ENCODE measurements at regions not wholly inside any gene's neighbourhood (a gene's known extent, or its start where the extent isn't known, plus 50 kb on each side); places are given as distances from the start of the nearest gene placed in this dataset.

DNA sequence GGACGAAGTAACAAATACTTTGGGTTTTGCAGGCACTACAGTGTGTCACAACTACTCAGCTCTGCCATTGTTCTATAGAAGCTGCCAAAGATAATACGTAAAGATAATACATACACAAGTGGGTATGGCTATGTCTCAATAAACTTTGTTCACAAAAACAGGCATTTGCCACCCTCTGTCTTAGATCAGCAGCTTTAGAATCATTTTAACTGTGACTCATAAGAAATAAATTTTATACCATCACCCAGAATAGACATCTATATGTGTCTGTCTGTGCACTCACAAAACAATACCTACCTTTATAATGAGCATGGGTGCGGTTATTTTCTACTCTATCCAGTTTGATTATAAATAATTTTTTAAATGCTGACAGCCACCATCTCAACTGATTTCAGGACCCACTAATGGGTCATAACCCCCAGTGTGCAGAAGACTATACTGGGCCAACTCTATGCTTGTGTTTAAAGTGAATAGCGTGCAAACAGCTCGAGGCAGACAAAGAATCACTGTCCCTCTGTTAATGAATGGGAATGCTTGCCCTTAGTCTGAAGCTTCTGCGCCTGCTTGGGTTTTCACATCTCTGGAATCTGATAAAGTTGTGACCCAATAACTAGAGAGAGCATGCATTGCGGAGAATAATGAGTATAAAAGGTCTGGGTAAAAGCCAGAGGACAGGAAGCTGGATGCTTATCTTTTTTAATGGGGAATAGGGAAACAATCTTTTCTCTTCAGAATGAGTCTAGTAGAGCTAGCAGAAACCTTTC lies 216.2 kb downstream of the PLPP3 start:
- FAIRE-seq = no peak
- TF ChIP-seq, protein P1, sequence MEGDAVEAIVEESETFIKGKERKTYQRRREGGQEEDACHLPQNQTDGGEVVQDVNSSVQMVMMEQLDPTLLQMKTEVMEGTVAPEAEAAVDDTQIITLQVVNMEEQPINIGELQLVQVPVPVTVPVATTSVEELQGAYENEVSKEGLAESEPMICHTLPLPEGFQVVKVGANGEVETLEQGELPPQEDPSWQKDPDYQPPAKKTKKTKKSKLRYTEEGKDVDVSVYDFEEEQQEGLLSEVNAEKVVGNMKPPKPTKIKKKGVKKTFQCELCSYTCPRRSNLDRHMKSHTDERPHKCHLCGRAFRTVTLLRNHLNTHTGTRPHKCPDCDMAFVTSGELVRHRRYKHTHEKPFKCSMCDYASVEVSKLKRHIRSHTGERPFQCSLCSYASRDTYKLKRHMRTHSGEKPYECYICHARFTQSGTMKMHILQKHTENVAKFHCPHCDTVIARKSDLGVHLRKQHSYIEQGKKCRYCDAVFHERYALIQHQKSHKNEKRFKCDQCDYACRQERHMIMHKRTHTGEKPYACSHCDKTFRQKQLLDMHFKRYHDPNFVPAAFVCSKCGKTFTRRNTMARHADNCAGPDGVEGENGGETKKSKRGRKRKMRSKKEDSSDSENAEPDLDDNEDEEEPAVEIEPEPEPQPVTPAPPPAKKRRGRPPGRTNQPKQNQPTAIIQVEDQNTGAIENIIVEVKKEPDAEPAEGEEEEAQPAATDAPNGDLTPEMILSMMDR (IDR thresholded peaks at IDR 0.05; ENCODE audit: borderline replicate concordance, extremely low read depth, insufficient read depth) = no peak
- intact Hi-C loops (cut with DNase I) = no loop called here
- H3K4me3 ChIP-seq (ENCODE audit: low read length in 3 of 3) = no peak overlapping the region
- H3K4me1 ChIP-seq (ENCODE audit: control insufficient read depth in 2 of 3, insufficient read depth in 2 of 3, low read depth in 1 of 3, low read length in 3 of 3) = no peaks in the 10 kb centered on the region
- H3K27me3 ChIP-seq (ENCODE audit: control insufficient read depth, insufficient read depth, low read length) = no peaks in the 10 kb centered on the region
- no peaks in the 10 kb centered on the region for H3K36me3 ChIP-seq (ENCODE audit: control insufficient read depth in 2 of 3, insufficient read depth in 3 of 3, low read length in 3 of 3)
- H3K9ac ChIP-seq (ENCODE audit: low read length in 3 of 3) = no peak overlapping the region
- no peak overlapping the region for H3K27ac ChIP-seq (ENCODE audit: low read depth in 2 of 2, low read length in 2 of 2)
- H3K9me3 ChIP-seq (ENCODE audit: control insufficient read depth in 2 of 3, insufficient read depth in 1 of 3, low read length in 3 of 3) = no peaks in the 10 kb centered on the region
- no peak for DNase-seq

DNA sequence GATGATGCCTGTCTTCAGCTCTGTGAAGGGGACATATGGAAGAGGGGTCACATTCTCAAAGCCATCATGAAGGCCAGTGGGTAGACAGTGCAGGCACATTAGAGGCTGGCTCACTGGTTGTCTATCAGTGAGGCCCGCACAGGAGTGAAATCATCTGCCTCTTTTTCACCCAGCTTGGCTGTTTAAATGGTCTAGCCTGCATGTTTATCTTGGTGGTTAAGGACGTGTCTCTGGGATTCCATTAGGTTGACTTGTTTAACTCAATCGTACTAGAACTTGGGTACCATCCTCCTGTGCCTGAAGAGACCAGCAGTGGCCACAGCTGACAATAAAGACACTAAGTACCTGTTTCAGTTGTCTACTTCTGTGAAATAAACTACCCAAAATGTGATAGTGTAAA lies 219.3 kb downstream of the PLPP3 start:
- Histone ChIP-seq H3K4me1 (ENCODE audit: control insufficient read depth in 2 of 3, insufficient read depth in 2 of 3, low read depth in 1 of 3, low read length in 3 of 3) (no peaks in the 10 kb centered on the region), H3K4me3 (ENCODE audit: low read length in 3 of 3) (no peak overlapping the region), H3K36me3 (ENCODE audit: control insufficient read depth in 2 of 3, insufficient read depth in 3 of 3, low read length in 3 of 3) (no peaks in the 10 kb centered on the region), H3K27me3 (ENCODE audit: control insufficient read depth, insufficient read depth, low read length) (no peaks in the 10 kb centered on the region), H3K9ac (ENCODE audit: low read length in 3 of 3) (no peak overlapping the region), H3K27ac (ENCODE audit: low read depth in 2 of 2, low read length in 2 of 2) (no peak overlapping the region), H3K9me3 (ENCODE audit: control insufficient read depth in 2 of 3, insufficient read depth in 1 of 3, low read length in 3 of 3) (no peaks in the 10 kb centered on the region)
- DNase-seq = no peak
- intact Hi-C loops (cut with DNase I) = no loop called here
- TF ChIP-seq, protein P1 (IDR thresholded peaks at IDR 0.05; ENCODE audit: borderline replicate concordance, extremely low read depth, insufficient read depth) = no peak
- FAIRE-seq = no peak

DNA sequence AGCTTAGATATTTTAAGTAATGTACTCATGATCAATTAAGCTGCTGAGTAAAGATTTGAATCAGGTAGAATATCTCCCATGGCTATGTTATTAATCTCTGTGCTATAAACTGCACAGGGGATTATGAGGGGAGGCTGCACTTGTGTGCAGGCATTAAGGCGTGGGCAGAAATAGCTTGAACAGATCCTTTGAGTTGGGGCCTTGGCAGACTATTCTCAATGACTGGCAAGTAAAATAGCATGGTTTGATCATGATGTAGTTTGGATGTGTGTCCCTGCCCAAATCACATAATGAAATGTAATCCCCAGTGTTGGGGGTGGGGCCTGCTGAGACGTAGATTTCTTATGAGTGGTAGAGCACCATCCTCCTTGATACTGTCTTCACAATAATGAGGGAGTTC lies 220.3 kb downstream of the PLPP3 start:
- no peak for FAIRE-seq
- TF ChIP-seq, protein P1 (IDR thresholded peaks at IDR 0.05; ENCODE audit: borderline replicate concordance, extremely low read depth, insufficient read depth) = no peak
- intact Hi-C loops (cut with DNase I) = no loop called here

More for the DNA sequence above, 220.3 kb downstream of the PLPP3 start:
- Histone ChIP-seq H3K4me3 (ENCODE audit: low read length in 3 of 3) (no peak overlapping the region), H3K36me3 (ENCODE audit: control insufficient read depth in 2 of 3, insufficient read depth in 3 of 3, low read length in 3 of 3) (no peaks in the 10 kb centered on the region), H3K4me1 (ENCODE audit: control insufficient read depth in 2 of 3, insufficient read depth in 2 of 3, low read depth in 1 of 3, low read length in 3 of 3) (no peaks in the 10 kb centered on the region), H3K27ac (ENCODE audit: low read depth in 2 of 2, low read length in 2 of 2) (no peak overlapping the region), H3K9ac (ENCODE audit: low read length in 3 of 3) (no peak overlapping the region), H3K9me3 (ENCODE audit: control insufficient read depth in 2 of 3, insufficient read depth in 1 of 3, low read length in 3 of 3) (no peaks in the 10 kb centered on the region), H3K27me3 (ENCODE audit: control insufficient read depth, insufficient read depth, low read length) (no peaks in the 10 kb centered on the region)
- no peak for DNase-seq

Data from kidney (tissue), 13 donors.